Ishikawa (cell line): ENCODE measurements at regions not wholly inside any gene's neighbourhood (a gene's known extent, or its start where the extent isn't known, plus 50 kb on each side); places are given as distances from the start of the nearest gene placed in this dataset.

Experiments
- CEBPB ChIP-seq: IDR thresholded peaks from 2 replicates; pipeline ENCODE4 v1.6.1; 2012
- EGR1 ChIP-seq: IDR thresholded peaks from 2 replicates; pipeline ENCODE4 v1.6.1; 2012
- NFIC ChIP-seq: IDR thresholded peaks from 2 replicates; pipeline ENCODE4 v1.6.1; 2012
- RAD21 ChIP-seq: IDR thresholded peaks from 2 replicates; pipeline ENCODE4 v1.6.1; 2012; ENCODE audit warnings: low read depth
- YY1 ChIP-seq: IDR thresholded peaks from 2 replicates; pipeline ENCODE4 v1.6.1; 2012; ENCODE audit warnings: low read depth
- TF ChIP-seq, protein P1 (sequence below): IDR thresholded peaks from 2 replicates; pipeline ENCODE4 v1.6.1; 2012
- TF ChIP-seq, protein P2 (sequence below): IDR thresholded peaks from 2 replicates; pipeline ENCODE4 v1.6.1; 2012; ENCODE audit warnings: low read depth, mild to moderate bottlenecking

DNA sequence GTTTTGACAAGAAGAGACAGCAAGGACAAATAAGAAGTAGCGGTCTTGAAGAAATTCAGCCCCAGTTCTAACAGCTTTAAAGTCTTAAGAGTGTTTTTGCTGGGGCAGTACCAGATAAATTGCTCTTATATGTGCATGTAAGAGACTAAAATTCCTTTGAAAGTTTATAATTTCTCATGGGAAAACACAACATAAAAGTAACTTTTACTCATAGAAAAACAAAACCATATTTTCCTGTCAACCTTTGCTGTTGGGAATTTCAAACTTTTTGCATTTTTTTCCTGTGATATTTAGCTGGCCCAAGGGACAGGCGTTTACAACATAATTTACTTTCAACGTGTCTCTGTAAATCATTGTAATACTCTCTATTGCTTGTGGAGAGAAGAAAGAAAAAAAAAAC lies 767.8 kb upstream of the ZEB2 start:
- TF ChIP-seq EGR1 (no peak), RAD21 (no peak), YY1 (no peak), NFIC (no peak), CEBPB (no peak)
- TF ChIP-seq, protein P1, sequence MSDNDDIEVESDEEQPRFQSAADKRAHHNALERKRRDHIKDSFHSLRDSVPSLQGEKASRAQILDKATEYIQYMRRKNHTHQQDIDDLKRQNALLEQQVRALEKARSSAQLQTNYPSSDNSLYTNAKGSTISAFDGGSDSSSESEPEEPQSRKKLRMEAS = no peak
- TF ChIP-seq, protein P2, sequence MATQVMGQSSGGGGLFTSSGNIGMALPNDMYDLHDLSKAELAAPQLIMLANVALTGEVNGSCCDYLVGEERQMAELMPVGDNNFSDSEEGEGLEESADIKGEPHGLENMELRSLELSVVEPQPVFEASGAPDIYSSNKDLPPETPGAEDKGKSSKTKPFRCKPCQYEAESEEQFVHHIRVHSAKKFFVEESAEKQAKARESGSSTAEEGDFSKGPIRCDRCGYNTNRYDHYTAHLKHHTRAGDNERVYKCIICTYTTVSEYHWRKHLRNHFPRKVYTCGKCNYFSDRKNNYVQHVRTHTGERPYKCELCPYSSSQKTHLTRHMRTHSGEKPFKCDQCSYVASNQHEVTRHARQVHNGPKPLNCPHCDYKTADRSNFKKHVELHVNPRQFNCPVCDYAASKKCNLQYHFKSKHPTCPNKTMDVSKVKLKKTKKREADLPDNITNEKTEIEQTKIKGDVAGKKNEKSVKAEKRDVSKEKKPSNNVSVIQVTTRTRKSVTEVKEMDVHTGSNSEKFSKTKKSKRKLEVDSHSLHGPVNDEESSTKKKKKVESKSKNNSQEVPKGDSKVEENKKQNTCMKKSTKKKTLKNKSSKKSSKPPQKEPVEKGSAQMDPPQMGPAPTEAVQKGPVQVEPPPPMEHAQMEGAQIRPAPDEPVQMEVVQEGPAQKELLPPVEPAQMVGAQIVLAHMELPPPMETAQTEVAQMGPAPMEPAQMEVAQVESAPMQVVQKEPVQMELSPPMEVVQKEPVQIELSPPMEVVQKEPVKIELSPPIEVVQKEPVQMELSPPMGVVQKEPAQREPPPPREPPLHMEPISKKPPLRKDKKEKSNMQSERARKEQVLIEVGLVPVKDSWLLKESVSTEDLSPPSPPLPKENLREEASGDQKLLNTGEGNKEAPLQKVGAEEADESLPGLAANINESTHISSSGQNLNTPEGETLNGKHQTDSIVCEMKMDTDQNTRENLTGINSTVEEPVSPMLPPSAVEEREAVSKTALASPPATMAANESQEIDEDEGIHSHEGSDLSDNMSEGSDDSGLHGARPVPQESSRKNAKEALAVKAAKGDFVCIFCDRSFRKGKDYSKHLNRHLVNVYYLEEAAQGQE = no peak
